CD14-positive monocyte (primary cell): ENCODE measurements at regions not wholly inside any gene's neighbourhood (a gene's known extent, or its start where the extent isn't known, plus 50 kb on each side); places are given as distances from the start of the nearest gene placed in this dataset.

ENCODE experiments used
- DNase-seq, 3 donors: peaks; one replicate each; pipeline ENCODE4 v3.0.0-alpha.2; 2011 to 2022
- H2AFZ ChIP-seq: 2 replicates; pipeline ENCODE4 v1.6.0; 2012; ENCODE audit warnings: mild to moderate bottlenecking, low read depth, low read length, inconsistent platforms; ENCODE audit not compliant: insufficient read depth, poor library complexity, severe bottlenecking
- H3K27ac ChIP-seq, 2 donors: 1 replicate in 1 of 2; 2 replicates in 1 of 2; pipeline ENCODE4 v1.5.1; 2012 to 2013; ENCODE audit warnings: low read length in 2 of 2, control low read depth in 1 of 2, inconsistent platforms in 1 of 2, low read depth in 1 of 2, mild to moderate bottlenecking in 1 of 2
- H3K27me3 ChIP-seq, 2 donors: one replicate each; pipeline versions ENCODE4 v1.6.0 to v1.6.1; 2011 to 2013; ENCODE audit warnings: low read length in 2 of 2; ENCODE audit not compliant: control insufficient read depth in 2 of 2, insufficient read depth in 2 of 2
- H3K36me3 ChIP-seq, 2 donors: replicated peaks in 1 of 2; 1 replicate in 1 of 2; 2 replicates in 1 of 2; pipeline versions ENCODE4 v1.5.1 to v1.6.1; 2012 to 2013; ENCODE audit warnings: low read length in 2 of 2, control low read depth in 1 of 2, inconsistent platforms in 1 of 2, mild to moderate bottlenecking in 1 of 2; ENCODE audit not compliant: insufficient read depth in 2 of 2, control insufficient read depth in 1 of 2
- H3K4me1 ChIP-seq, 2 donors: 1 replicate in 1 of 2; 2 replicates in 1 of 2; pipeline versions ENCODE4 v1.5.1 to v1.6.1; 2012 to 2013; ENCODE audit warnings: low read length in 2 of 2, control low read depth in 1 of 2, inconsistent platforms in 1 of 2, mild to moderate bottlenecking in 1 of 2, moderate library complexity in 1 of 2; ENCODE audit not compliant: insufficient read depth in 2 of 2, control insufficient read depth in 1 of 2
- H3K4me2 ChIP-seq: replicated peaks from 2 replicates; pipeline ENCODE3; 2012; ENCODE audit warnings: low read length, moderate library complexity, mild to moderate bottlenecking; ENCODE audit not compliant: poor library complexity, severe bottlenecking; ENCODE audit errors: extremely low read depth
- H3K4me3 ChIP-seq, 3 experiments: fragments of 200-600 bp in 1 of 3; sonication (generic) in 1 of 3; replicated peaks in 1 of 3; 1 replicate in 2 of 3; 2 replicates in 1 of 3; pipeline ENCODE4 v1.5.1; 2011 to 2013; ENCODE audit warnings: low read length in 3 of 3, mild to moderate bottlenecking in 3 of 3, control low read depth in 2 of 3, low read depth in 2 of 3, inconsistent platforms in 1 of 3, moderate library complexity in 1 of 3
- H3K79me2 ChIP-seq: 2 replicates; pipeline ENCODE4 v1.6.0; 2012; ENCODE audit warnings: mild to moderate bottlenecking, control low read depth, inconsistent platforms, low read length, moderate library complexity; ENCODE audit not compliant: insufficient read depth
- H3K9ac ChIP-seq: 2 replicates; pipeline ENCODE4 v1.6.0; 2017; ENCODE audit warnings: low read length, mild to moderate bottlenecking; ENCODE audit not compliant: insufficient read depth, poor library complexity, severe bottlenecking
- H3K9me3 ChIP-seq, 2 donors: replicated peaks in 1 of 2; 1 replicate in 1 of 2; 2 replicates in 1 of 2; pipeline versions ENCODE4 v1.5.1 to v1.6.1; 2012 to 2013; ENCODE audit warnings: low read length in 2 of 2, control low read depth in 1 of 2; ENCODE audit not compliant: control insufficient read depth in 1 of 2, insufficient read depth in 1 of 2
- H4K20me1 ChIP-seq: 2 replicates; pipeline ENCODE4 v1.6.0; 2012; ENCODE audit warnings: mild to moderate bottlenecking, low read length, control low read depth, moderate library complexity; ENCODE audit not compliant: insufficient read depth
- H3K27ac Mint-ChIP-seq, 7 donors: one replicate each; pipeline ENCODE4 v1.8.0; 2020; ENCODE audit warnings: mild to moderate bottlenecking in 7 of 7, mixed read lengths in 7 of 7, moderate library complexity in 6 of 7, inconsistent platforms in 2 of 7
- H3K27me3 Mint-ChIP-seq, 3 donors: one replicate each; pipeline ENCODE4 v1.8.0; 2021 to 2022; ENCODE audit warnings: low read depth in 3 of 3, mild to moderate bottlenecking in 3 of 3, mixed read lengths in 3 of 3, moderate library complexity in 3 of 3, inconsistent platforms in 1 of 3
- H3K36me3 Mint-ChIP-seq, 2 donors: one replicate each; pipeline ENCODE4 v1.8.0; 2020; ENCODE audit warnings: mixed read lengths in 2 of 2, inconsistent platforms in 1 of 2, mild to moderate bottlenecking in 1 of 2
- H3K4me1 Mint-ChIP-seq: one replicate; pipeline ENCODE4 v1.8.0; 2020; ENCODE audit warnings: mild to moderate bottlenecking, mixed read lengths
- H3K4me3 Mint-ChIP-seq, 2 donors: one replicate each; pipeline ENCODE4 v1.8.0; 2020; ENCODE audit warnings: mild to moderate bottlenecking in 2 of 2, mixed read lengths in 2 of 2, moderate library complexity in 1 of 2
- H3K9me3 Mint-ChIP-seq, 7 donors: one replicate each; pipeline ENCODE4 v1.8.0; 2020 to 2022; ENCODE audit warnings: mixed read lengths in 7 of 7, mild to moderate bottlenecking in 6 of 7, moderate library complexity in 6 of 7, inconsistent platforms in 2 of 7
- WGBS: methylation state at CpG from one replicate; pipeline ENCODE4 v1.1.5; 2013; ENCODE audit warnings: missing lambda C conversion rate; ENCODE audit not compliant: insufficient coverage; 5-methylcytosine and 5-hydroxymethylcytosine counted together
- intact Hi-C, 2 donors: fragments of 100-400 bp; cut with micrococcal nuclease; formaldehyde crosslinking; loops; one replicate each; pipeline versions ENCODE4 v1.15.0 to v1.15.1; 2023
- TF ChIP-seq, protein P1 (sequence below): fragments of 200-600 bp; IDR thresholded peaks from one replicate; pipeline ENCODE4 v1.8.0; 2022; ENCODE audit warnings: antibody characterized with exemption, mild to moderate bottlenecking

DNA sequence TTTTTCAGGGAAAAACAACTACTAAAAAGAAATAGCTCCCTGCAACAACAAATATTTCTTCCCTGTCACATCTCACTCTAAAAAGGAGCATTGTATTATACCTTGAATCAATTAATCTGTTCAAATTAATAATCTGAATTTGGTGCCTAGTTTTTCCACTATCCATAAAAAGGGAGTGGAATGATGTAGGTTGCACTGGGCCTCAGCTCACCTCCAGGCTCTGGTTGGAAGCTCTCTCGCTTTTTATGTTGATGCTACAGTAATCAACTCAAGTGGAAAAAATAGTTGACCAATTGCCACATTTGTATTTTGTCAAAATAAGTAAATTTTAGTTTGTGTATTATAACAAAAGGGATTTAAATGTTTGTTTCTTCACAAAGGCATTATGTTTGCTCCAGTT is 126.1 kb downstream of the MAD2L1 start:
- Histone ChIP-seq H3K4me1 (no peaks in the 10 kb centered on the region), H3K9me3 (no peaks in the 10 kb centered on the region), H2AFZ (no peak overlapping the region), H3K27me3 (no peaks in the 10 kb centered on the region), H3K79me2 (no peaks in the 10 kb centered on the region), H3K36me3 (no peaks in the 10 kb centered on the region), H3K27ac (no peak overlapping the region), H3K4me2 (no peak overlapping the region), H4K20me1 (no peaks in the 10 kb centered on the region), H3K9ac (no peak overlapping the region), H3K4me3 (no peak overlapping the region)
- no peak for DNase-seq
- Mint-ChIP-seq H3K27me3 (peaks cover 0 to 2% (median 0%) of the 10 kb centered on the region in 3 donors), H3K27ac (no peak overlapping the region), H3K9me3 (peaks cover 0 to 6% (median 3%) of the 10 kb centered on the region in 7 donors), H3K36me3 (no peaks in the 10 kb centered on the region), H3K4me1 (no peaks in the 10 kb centered on the region), H3K4me3 (no peak overlapping the region)
- intact Hi-C loops = no loop called here
- no CpG with 5 or more reads among the region's 1 CpG for WGBS
- TF ChIP-seq, protein P1, sequence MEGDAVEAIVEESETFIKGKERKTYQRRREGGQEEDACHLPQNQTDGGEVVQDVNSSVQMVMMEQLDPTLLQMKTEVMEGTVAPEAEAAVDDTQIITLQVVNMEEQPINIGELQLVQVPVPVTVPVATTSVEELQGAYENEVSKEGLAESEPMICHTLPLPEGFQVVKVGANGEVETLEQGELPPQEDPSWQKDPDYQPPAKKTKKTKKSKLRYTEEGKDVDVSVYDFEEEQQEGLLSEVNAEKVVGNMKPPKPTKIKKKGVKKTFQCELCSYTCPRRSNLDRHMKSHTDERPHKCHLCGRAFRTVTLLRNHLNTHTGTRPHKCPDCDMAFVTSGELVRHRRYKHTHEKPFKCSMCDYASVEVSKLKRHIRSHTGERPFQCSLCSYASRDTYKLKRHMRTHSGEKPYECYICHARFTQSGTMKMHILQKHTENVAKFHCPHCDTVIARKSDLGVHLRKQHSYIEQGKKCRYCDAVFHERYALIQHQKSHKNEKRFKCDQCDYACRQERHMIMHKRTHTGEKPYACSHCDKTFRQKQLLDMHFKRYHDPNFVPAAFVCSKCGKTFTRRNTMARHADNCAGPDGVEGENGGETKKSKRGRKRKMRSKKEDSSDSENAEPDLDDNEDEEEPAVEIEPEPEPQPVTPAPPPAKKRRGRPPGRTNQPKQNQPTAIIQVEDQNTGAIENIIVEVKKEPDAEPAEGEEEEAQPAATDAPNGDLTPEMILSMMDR = no peak

DNA sequence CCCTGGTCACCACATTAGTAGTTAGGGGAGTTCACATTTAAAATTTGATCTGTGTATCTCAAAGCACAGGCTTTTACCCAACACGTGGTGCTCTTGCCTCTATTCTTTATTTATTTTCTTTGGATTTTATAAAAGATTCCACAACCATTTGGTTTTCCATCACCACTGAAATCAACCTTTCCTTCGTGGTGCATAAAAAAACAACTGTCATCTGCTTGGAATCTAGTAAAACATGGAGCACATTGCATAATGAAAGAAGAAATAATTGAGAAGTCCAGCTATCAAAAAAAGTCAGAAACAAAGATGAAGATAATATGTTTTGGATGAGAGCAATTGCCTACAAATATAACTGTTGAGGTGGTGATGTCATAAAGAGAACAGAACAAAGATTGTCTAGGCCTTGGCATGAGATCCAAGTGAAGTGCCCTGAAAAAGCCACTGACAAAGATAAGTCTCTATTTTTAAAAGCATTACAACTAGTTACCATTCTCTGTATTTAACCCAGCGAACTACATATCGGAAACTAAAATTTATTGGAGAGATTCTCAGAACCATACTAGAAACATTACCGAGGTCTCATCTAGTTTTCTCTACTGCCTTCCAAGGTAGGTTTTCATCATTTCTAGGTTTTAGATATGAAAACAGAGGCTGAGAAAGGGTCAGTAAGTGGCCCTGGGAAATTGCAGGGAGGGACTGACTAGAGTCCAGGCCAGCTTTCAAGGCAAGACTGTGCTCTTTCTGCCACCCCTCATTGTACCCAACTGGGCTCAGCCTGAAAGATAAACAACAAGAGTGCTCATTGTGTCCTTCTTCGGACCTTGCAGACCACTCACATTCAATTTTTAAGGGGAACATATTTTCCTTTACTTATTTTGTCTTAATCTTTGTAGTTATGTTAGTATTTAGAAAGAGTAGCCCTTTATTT is 127.3 kb downstream of the MAD2L1 start:
- WGBS = no CpG with 5 or more reads among the region's 6 CpGs
- Mint-ChIP-seq H3K27me3 (peaks cover 0 to 2% (median 0%) of the 10 kb centered on the region in 3 donors), H3K9me3 (peaks cover 0 to 4% (median 2%) of the 10 kb centered on the region in 7 donors), H3K27ac (no peak overlapping the region), H3K36me3 (no peaks in the 10 kb centered on the region), H3K4me3 (no peak overlapping the region), H3K4me1 (no peaks in the 10 kb centered on the region)
- TF ChIP-seq, protein P1 = no peak
- intact Hi-C loops = no loop called here
- no peaks in the 10 kb centered on the region for H3K27me3 ChIP-seq
- H3K79me2 ChIP-seq = no peaks in the 10 kb centered on the region
- no peaks in the 10 kb centered on the region for H3K9me3 ChIP-seq
- no peak overlapping the region for H3K4me2 ChIP-seq
- H3K4me3 ChIP-seq = no peak overlapping the region
- no peak overlapping the region for H2AFZ ChIP-seq
- no peaks in the 10 kb centered on the region for H4K20me1 ChIP-seq
- no peak overlapping the region for H3K9ac ChIP-seq
- H3K27ac ChIP-seq = no peak overlapping the region
- no peak for DNase-seq
- no peaks in the 10 kb centered on the region for H3K4me1 ChIP-seq
- no peaks in the 10 kb centered on the region for H3K36me3 ChIP-seq
